ENCODE measurements at regions not wholly inside any gene's neighbourhood (a gene's known extent, or its start where the extent isn't known, plus 50 kb on each side); places are given as distances from the start of the nearest gene placed in this dataset.

- no peak overlapping the region for H3K27ac ChIP-seq (ENCODE audit: low read depth in 2 of 2, low read length in 2 of 2)
- no peak for DNase-seq
- H3K9me3 ChIP-seq (ENCODE audit: control insufficient read depth in 2 of 3, insufficient read depth in 1 of 3, low read length in 3 of 3): no peaks in the 10 kb centered on the region
- FAIRE-seq: no peak
- no peaks in the 10 kb centered on the region for H3K36me3 ChIP-seq (ENCODE audit: control insufficient read depth in 2 of 3, insufficient read depth in 3 of 3, low read length in 3 of 3)
- H3K27me3 ChIP-seq (ENCODE audit: control insufficient read depth, insufficient read depth, low read length): no peaks in the 10 kb centered on the region
- no peak overlapping the region for H3K4me3 ChIP-seq (ENCODE audit: low read length in 3 of 3)
- TF ChIP-seq, protein P1, sequence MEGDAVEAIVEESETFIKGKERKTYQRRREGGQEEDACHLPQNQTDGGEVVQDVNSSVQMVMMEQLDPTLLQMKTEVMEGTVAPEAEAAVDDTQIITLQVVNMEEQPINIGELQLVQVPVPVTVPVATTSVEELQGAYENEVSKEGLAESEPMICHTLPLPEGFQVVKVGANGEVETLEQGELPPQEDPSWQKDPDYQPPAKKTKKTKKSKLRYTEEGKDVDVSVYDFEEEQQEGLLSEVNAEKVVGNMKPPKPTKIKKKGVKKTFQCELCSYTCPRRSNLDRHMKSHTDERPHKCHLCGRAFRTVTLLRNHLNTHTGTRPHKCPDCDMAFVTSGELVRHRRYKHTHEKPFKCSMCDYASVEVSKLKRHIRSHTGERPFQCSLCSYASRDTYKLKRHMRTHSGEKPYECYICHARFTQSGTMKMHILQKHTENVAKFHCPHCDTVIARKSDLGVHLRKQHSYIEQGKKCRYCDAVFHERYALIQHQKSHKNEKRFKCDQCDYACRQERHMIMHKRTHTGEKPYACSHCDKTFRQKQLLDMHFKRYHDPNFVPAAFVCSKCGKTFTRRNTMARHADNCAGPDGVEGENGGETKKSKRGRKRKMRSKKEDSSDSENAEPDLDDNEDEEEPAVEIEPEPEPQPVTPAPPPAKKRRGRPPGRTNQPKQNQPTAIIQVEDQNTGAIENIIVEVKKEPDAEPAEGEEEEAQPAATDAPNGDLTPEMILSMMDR (IDR thresholded peaks at IDR 0.05; ENCODE audit: borderline replicate concordance, extremely low read depth, insufficient read depth): no peak
- H3K9ac ChIP-seq (ENCODE audit: low read length in 3 of 3): no peak overlapping the region
- intact Hi-C loops (cut with DNase I): no loop called here
- H3K4me1 ChIP-seq (ENCODE audit: control insufficient read depth in 2 of 3, insufficient read depth in 2 of 3, low read depth in 1 of 3, low read length in 3 of 3): no peaks in the 10 kb centered on the region
Observed at GRCh38 chr12:66944365-66944764, 265.5 kb upstream of the GRIP1 start.

GRCh38 chr12:66945189-66945817 is 266.4 kb upstream of the GRIP1 start:
- H3K9ac ChIP-seq (ENCODE audit: low read length in 3 of 3): no peak overlapping the region

DNA sequence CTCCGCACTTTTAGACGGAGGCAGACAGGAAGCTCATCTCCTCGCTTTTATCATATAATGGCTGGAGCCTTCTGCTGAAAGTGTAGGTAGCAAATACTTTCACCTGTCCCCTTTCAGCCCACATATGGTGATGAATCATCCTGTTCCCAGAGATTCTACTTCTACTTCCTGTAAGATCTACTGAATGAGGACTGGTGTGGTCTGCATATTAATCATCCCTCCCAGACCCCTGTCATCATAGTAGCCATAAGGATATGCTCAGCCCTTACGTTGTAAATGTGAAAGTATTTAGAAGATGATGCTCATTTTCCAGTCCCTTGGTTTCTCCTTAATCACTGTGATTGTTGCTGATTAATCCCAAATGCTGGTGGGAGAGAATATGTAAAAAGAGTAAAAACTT is 268.2 kb upstream of the GRIP1 start:
- DNase-seq: no peak
- TF ChIP-seq, protein P1 (IDR thresholded peaks at IDR 0.05; ENCODE audit: borderline replicate concordance, extremely low read depth, insufficient read depth): no peak
- intact Hi-C loops (cut with DNase I): no loop called here
- Histone ChIP-seq H3K9ac (ENCODE audit: low read length in 3 of 3) (no peak overlapping the region), H3K9me3 (ENCODE audit: control insufficient read depth in 2 of 3, insufficient read depth in 1 of 3, low read length in 3 of 3) (no peaks in the 10 kb centered on the region), H3K27me3 (ENCODE audit: control insufficient read depth, insufficient read depth, low read length) (no peaks in the 10 kb centered on the region), H3K4me1 (ENCODE audit: control insufficient read depth in 2 of 3, insufficient read depth in 2 of 3, low read depth in 1 of 3, low read length in 3 of 3) (no peaks in the 10 kb centered on the region), H3K27ac (ENCODE audit: low read depth in 2 of 2, low read length in 2 of 2) (no peak overlapping the region), H3K36me3 (ENCODE audit: control insufficient read depth in 2 of 3, insufficient read depth in 3 of 3, low read length in 3 of 3) (no peaks in the 10 kb centered on the region), H3K4me3 (ENCODE audit: low read length in 3 of 3) (no peak overlapping the region)
- FAIRE-seq: no peak

More at GRCh38 chr12:66945189-66945817, 266.4 kb upstream of the GRIP1 start:
- TF ChIP-seq, protein P1 (IDR thresholded peaks at IDR 0.05; ENCODE audit: borderline replicate concordance, extremely low read depth, insufficient read depth): no peak
- FAIRE-seq: no peak
- Histone ChIP-seq H3K4me3 (ENCODE audit: low read length in 3 of 3) (no peak overlapping the region), H3K9me3 (ENCODE audit: control insufficient read depth in 2 of 3, insufficient read depth in 1 of 3, low read length in 3 of 3) (no peaks in the 10 kb centered on the region), H3K27ac (ENCODE audit: low read depth in 2 of 2, low read length in 2 of 2) (no peak overlapping the region), H3K27me3 (ENCODE audit: control insufficient read depth, insufficient read depth, low read length) (no peaks in the 10 kb centered on the region), H3K4me1 (ENCODE audit: control insufficient read depth in 2 of 3, insufficient read depth in 2 of 3, low read depth in 1 of 3, low read length in 3 of 3) (no peaks in the 10 kb centered on the region), H3K36me3 (ENCODE audit: control insufficient read depth in 2 of 3, insufficient read depth in 3 of 3, low read length in 3 of 3) (no peaks in the 10 kb centered on the region)
- intact Hi-C loops (cut with DNase I): no loop called here
- DNase-seq: no peak

GRCh38 chr12:66952668-66953067 is 273.8 kb upstream of the GRIP1 start:
- H3K27ac ChIP-seq (ENCODE audit: low read depth in 2 of 2, low read length in 2 of 2): no peak overlapping the region
- intact Hi-C loops (cut with DNase I): no loop called here
- no peaks in the 10 kb centered on the region for H3K4me1 ChIP-seq (ENCODE audit: control insufficient read depth in 2 of 3, insufficient read depth in 2 of 3, low read depth in 1 of 3, low read length in 3 of 3)
- H3K36me3 ChIP-seq (ENCODE audit: control insufficient read depth in 2 of 3, insufficient read depth in 3 of 3, low read length in 3 of 3): no peaks in the 10 kb centered on the region
- TF ChIP-seq, protein P1 (IDR thresholded peaks at IDR 0.05; ENCODE audit: borderline replicate concordance, extremely low read depth, insufficient read depth): no peak
- H3K9me3 ChIP-seq (ENCODE audit: control insufficient read depth in 2 of 3, insufficient read depth in 1 of 3, low read length in 3 of 3): no peaks in the 10 kb centered on the region
- no peak overlapping the region for H3K9ac ChIP-seq (ENCODE audit: low read length in 3 of 3)
- DNase-seq (no peak), FAIRE-seq (no peak)
- H3K4me3 ChIP-seq (ENCODE audit: low read length in 3 of 3): no peak overlapping the region
- H3K27me3 ChIP-seq (ENCODE audit: control insufficient read depth, insufficient read depth, low read length): no peaks in the 10 kb centered on the region

Measured in kidney (tissue), 13 donors.